ES-I3 (cell line): ENCODE measurements at regions not wholly inside any gene's neighbourhood (a gene's known extent, or its start where the extent isn't known, plus 50 kb on each side); places are given as distances from the start of the nearest gene placed in this dataset.

ENCODE experiments used
- H3K36me3 ChIP-seq: 2 replicates; pipeline ENCODE4 v1.6.1; 2013; ENCODE audit warnings: mild to moderate bottlenecking, low read length, control low read depth, moderate library complexity; ENCODE audit not compliant: insufficient read depth
- H3K4me1 ChIP-seq: 2 replicates; pipeline ENCODE4 v1.6.1; 2013; ENCODE audit warnings: mild to moderate bottlenecking, control low read depth, low read length; ENCODE audit not compliant: insufficient read depth
- H3K9ac ChIP-seq: 2 replicates; pipeline ENCODE4 v1.6.1; 2013; ENCODE audit warnings: low read depth, mild to moderate bottlenecking, low read length, moderate library complexity
- H3K9me3 ChIP-seq: 2 replicates; pipeline ENCODE4 v1.6.1; 2013; ENCODE audit warnings: mild to moderate bottlenecking, low read length, moderate library complexity; ENCODE audit not compliant: control insufficient read depth, insufficient read depth

- Histone ChIP-seq H3K36me3 (no peaks in the 10 kb centered on the region), H3K4me1 (no peaks in the 10 kb centered on the region), H3K9me3 (no peaks in the 10 kb centered on the region), H3K9ac (no peak overlapping the region)
Measured at GRCh38 chr12:5213990-5214389, 170.3 kb downstream of the KCNA5 start.

- H3K9ac ChIP-seq: no peak overlapping the region
- H3K36me3 ChIP-seq: no peaks in the 10 kb centered on the region
- H3K4me1 ChIP-seq: peaks cover 21% of the 10 kb centered on the region
- no peaks in the 10 kb centered on the region for H3K9me3 ChIP-seq
Measured at GRCh38 chr12:5217936-5218335, 174.3 kb downstream of the KCNA5 start.

- Histone ChIP-seq H3K9ac (no peak overlapping the region), H3K4me1 (peaks cover 21% of the 10 kb centered on the region), H3K9me3 (no peaks in the 10 kb centered on the region), H3K36me3 (no peaks in the 10 kb centered on the region)
Measured at GRCh38 chr12:5220099-5220498, 176.4 kb downstream of the KCNA5 start.

GRCh38 chr12:5220835-5221234 is 177.2 kb downstream of the KCNA5 start:
- Histone ChIP-seq H3K9me3 (no peaks in the 10 kb centered on the region), H3K36me3 (no peaks in the 10 kb centered on the region), H3K9ac (no peak overlapping the region), H3K4me1 (peaks cover 21% of the 10 kb centered on the region)

- no peak overlapping the region for H3K9ac ChIP-seq
- peaks cover 21% of the 10 kb centered on the region for H3K4me1 ChIP-seq
- no peaks in the 10 kb centered on the region for H3K9me3 ChIP-seq
- H3K36me3 ChIP-seq: no peaks in the 10 kb centered on the region
Measured at GRCh38 chr12:5222011-5222461, 178.4 kb downstream of the KCNA5 start.

- Histone ChIP-seq H3K9me3 (no peaks in the 10 kb centered on the region), H3K4me1 (peaks cover 21% of the 10 kb centered on the region), H3K9ac (no peak overlapping the region), H3K36me3 (no peaks in the 10 kb centered on the region)
Measured at GRCh38 chr12:5222729-5223128, 179.1 kb downstream of the KCNA5 start.

- H3K36me3 ChIP-seq: no peaks in the 10 kb centered on the region
- no peaks in the 10 kb centered on the region for H3K9me3 ChIP-seq
Measured at GRCh38 chr12:5223881-5224280, 180.2 kb downstream of the KCNA5 start.

GRCh38 chr12:5226581-5226980 is 182.9 kb downstream of the KCNA5 start:
- Histone ChIP-seq H3K9me3 (no peaks in the 10 kb centered on the region), H3K36me3 (no peaks in the 10 kb centered on the region), H3K4me1 (peaks cover 9% of the 10 kb centered on the region), H3K9ac (no peak overlapping the region)

More at GRCh38 chr12:5223881-5224280, 180.2 kb downstream of the KCNA5 start:
- H3K4me1 ChIP-seq: peaks cover 21% of the 10 kb centered on the region
- H3K9ac ChIP-seq: no peak overlapping the region

- H3K4me1 ChIP-seq: no peaks in the 10 kb centered on the region
- no peak overlapping the region for H3K9ac ChIP-seq
- no peaks in the 10 kb centered on the region for H3K9me3 ChIP-seq
- H3K36me3 ChIP-seq: no peaks in the 10 kb centered on the region
Measured at GRCh38 chr12:5227708-5228373, 184.2 kb downstream of the KCNA5 start.

GRCh38 chr12:5230156-5230555 is 186.5 kb downstream of the KCNA5 start:
- no peaks in the 10 kb centered on the region for H3K36me3 ChIP-seq
- no peaks in the 10 kb centered on the region for H3K9me3 ChIP-seq
- no peaks in the 10 kb centered on the region for H3K4me1 ChIP-seq
- H3K9ac ChIP-seq: no peak overlapping the region

- no peaks in the 10 kb centered on the region for H3K4me1 ChIP-seq
- no peaks in the 10 kb centered on the region for H3K36me3 ChIP-seq
- H3K9me3 ChIP-seq: no peaks in the 10 kb centered on the region
- H3K9ac ChIP-seq: no peak overlapping the region
Measured at GRCh38 chr12:5230861-5231260, 187.2 kb downstream of the KCNA5 start.

GRCh38 chr12:5232291-5232690 is 188.6 kb downstream of the KCNA5 start:
- no peak overlapping the region for H3K9ac ChIP-seq
- no peaks in the 10 kb centered on the region for H3K9me3 ChIP-seq
- H3K36me3 ChIP-seq: no peaks in the 10 kb centered on the region
- H3K4me1 ChIP-seq: no peaks in the 10 kb centered on the region

GRCh38 chr12:5232826-5233500 is 189.3 kb downstream of the KCNA5 start:
- no peaks in the 10 kb centered on the region for H3K9me3 ChIP-seq
- H3K9ac ChIP-seq: no peak overlapping the region
- no peaks in the 10 kb centered on the region for H3K4me1 ChIP-seq
- no peaks in the 10 kb centered on the region for H3K36me3 ChIP-seq

- H3K36me3 ChIP-seq: no peaks in the 10 kb centered on the region
- H3K9ac ChIP-seq: no peak overlapping the region
- H3K4me1 ChIP-seq: no peaks in the 10 kb centered on the region
- H3K9me3 ChIP-seq: no peaks in the 10 kb centered on the region
Measured at GRCh38 chr12:5236022-5236640, 192.5 kb downstream of the KCNA5 start.

- Histone ChIP-seq H3K9ac (no peak overlapping the region), H3K4me1 (peaks cover 36% of the 10 kb centered on the region), H3K9me3 (no peaks in the 10 kb centered on the region), H3K36me3 (no peaks in the 10 kb centered on the region)
Measured at GRCh38 chr12:5242440-5242839, 189.5 kb upstream of the NTF3 start.
